GM21825 (cell line): ENCODE measurements at regions not wholly inside any gene's neighbourhood (a gene's known extent, or its start where the extent isn't known, plus 50 kb on each side); places are given as distances from the start of the nearest gene placed in this dataset.
A peak's percentile ranks its signal among the peaks of the same experiment; 100 is the strongest.

Source experiments
- ATAC-seq: cut with Tn5 transposase; IDR thresholded peaks from one replicate; pipeline ENCODE4 v1.9.1; 2021; ENCODE audit warnings: mild to moderate bottlenecking, moderate library complexity; ENCODE audit not compliant: unreplicated experiment

- no peak for ATAC-seq
These were observed 1110.3 kb upstream of the KLHL29 start for GRCh38 chr2:22274661-22275060.

- ATAC-seq: no peak
These were observed 1108.3 kb upstream of the KLHL29 start for GRCh38 chr2:22276696-22277095.

- no peak for ATAC-seq
These were observed 1105.4 kb upstream of the KLHL29 start for GRCh38 chr2:22279541-22279940.

DNA sequence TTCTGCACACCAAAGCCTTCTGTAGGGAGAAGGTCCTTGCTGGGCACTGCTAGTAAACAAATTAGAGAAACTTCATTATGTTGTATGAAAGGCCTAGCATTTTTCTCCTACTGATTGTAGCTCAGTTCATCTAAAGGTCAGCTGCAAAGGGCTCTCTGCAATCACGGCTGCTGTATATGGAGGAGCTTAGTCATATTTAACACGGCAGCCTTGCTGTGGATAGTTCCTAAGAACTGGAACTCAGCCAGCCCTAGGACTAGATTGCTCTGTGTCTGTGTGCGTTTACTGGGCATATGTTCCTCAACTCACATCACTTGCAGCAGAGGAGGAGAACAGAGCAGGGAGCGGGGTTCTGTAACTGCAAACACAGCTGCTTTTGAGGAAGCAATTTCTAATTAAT lies 1103.9 kb upstream of the KLHL29 start:
- no peak for ATAC-seq

DNA sequence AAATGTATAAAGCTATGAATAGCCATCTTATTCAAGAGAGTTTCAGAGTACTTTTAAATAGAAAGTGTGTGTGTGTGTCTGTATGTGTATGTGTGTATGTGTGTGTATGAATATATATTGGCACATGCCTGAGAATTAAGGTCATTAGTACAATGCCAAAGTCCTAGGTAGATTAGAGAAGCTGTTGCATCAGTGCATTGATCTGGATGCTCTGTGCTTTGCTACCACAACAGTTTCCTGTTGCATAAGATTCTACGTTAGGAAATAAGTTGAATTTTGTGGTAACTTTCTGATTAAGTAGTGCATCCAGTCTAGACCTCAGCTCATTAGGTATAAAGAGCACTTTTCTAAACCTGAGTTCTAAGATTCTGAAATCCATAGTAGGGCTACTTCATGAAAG lies 1102.8 kb upstream of the KLHL29 start:
- no peak for ATAC-seq

DNA sequence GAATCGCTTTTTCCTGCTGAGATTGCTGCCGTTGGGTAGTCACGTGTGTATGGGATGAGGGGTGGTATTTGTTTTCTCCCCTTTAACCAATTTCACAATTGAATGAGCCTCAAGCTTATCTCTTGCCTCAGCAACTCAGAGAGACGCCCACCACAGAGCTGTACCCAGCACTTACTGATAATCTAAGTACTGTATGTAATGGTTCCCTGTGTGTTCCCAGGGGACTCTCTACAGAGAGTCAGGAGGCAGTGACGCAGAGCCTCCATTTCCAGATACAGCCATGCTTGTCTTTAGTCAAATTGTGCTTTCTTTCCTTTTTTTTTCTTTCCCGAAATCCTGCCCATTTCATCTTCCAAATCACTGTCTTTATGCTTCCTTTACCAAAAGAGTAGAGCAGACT lies 1102.1 kb upstream of the KLHL29 start:
- no peak for ATAC-seq

GRCh38 chr2:22283436-22283835 lies 1101.5 kb upstream of the KLHL29 start:
- ATAC-seq: no peak

DNA sequence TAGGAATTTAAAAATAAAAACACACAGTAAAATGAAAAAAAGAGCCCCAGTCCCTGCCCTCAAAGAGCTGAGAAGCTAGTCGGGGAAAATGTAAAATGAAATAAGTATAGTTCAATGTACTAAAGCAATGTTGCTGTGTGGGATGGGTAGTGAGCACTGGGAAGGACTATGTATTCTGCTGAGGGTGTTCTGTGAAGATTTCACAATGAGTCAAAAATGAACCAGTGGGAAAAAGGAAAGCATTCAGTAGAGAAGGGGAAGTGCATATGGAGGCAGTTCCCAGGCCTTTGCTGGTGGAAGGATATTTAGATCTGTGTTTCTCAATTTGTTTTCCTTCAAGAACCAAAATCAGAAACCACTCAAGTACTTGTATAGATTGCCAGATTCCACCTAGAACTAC lies 1094.7 kb upstream of the KLHL29 start:
- ATAC-seq: no peak

GRCh38 chr2:22290909-22291473 lies 1094.0 kb upstream of the KLHL29 start:
- ATAC-seq: no peak

- no peak for ATAC-seq
These were observed 1083.8 kb upstream of the KLHL29 start for GRCh38 chr2:22301228-22301627.

DNA sequence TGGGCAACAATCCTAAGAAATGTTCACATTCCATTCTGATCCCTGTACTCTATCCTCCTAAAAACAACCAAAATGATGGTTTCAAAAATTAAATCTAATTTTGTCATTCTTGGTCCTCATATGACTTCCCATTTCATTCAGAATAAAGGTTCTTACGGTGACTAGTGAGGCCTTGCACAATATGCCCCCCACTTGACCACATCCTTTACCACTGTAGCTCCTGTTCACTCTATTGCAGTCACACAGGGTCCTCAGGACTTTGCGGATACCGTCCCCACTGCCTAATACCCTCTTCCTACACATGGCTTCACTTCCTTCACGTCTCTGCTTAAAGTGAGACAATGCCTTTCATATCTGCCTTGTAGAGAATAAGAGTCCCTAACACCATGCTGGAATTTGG lies 1058.7 kb upstream of the KLHL29 start:
- no peak for ATAC-seq

GRCh38 chr2:22329211-22330154 lies 1055.5 kb upstream of the KLHL29 start:
- no peak for ATAC-seq

DNA sequence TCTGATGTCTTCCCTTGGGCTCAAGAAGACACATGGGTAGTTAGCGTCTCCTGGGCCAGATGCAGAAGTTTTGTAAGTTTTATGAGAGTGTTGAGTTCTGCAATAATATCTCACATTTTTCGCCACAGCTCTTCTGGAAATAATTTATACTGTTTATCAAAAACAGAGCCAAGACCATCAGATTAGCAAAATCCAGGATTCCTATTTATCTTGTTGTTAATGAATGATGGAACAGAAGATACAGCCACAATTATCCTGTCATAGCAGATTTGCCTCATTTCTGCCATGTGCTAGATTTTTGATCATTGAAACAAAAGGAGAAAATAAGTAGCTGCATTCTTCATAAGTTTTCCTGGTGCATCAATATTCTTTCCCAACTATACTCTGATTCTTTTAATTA lies 1048.6 kb upstream of the KLHL29 start:
- no peak for ATAC-seq

DNA sequence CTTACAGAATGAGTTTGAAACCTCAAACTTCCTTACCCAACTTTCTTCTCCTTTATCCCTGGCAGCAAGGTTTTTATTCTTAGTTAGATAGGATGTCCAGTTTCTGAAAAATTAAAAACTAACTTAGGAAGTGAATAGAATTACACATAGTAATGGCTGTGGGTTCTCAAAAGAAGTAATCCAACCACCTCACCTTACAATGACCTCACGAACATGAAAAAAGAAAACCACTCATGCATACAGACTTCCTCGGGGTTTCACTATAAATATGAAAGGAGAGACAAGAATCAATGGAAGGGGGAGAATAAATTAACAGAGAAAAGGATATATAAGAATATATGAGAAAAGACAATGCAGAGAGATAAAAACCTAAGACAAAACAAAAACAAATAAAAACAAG lies 1044.3 kb upstream of the KLHL29 start:
- no peak for ATAC-seq

- no peak for ATAC-seq
These were observed 1037.7 kb upstream of the KLHL29 start for GRCh38 chr2:22347306-22347705.

DNA sequence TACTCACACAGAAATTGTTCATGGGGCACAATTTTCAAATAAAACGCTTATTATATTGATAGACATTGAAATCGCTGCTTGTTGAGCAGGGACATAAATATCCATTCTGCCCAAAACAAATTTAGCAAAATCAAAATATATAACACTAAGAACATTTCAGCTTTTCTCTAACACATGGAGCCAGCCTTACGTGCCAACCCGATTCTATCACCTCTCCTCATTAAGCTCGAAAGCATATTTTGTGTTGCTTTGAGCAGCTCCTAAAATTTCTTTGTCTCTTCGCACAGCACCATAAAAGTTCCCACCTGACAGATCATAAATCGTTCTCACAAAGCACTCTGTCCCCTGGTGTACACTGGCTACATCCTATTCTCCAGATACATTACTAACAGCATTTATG lies 1034.4 kb upstream of the KLHL29 start:
- no peak for ATAC-seq

DNA sequence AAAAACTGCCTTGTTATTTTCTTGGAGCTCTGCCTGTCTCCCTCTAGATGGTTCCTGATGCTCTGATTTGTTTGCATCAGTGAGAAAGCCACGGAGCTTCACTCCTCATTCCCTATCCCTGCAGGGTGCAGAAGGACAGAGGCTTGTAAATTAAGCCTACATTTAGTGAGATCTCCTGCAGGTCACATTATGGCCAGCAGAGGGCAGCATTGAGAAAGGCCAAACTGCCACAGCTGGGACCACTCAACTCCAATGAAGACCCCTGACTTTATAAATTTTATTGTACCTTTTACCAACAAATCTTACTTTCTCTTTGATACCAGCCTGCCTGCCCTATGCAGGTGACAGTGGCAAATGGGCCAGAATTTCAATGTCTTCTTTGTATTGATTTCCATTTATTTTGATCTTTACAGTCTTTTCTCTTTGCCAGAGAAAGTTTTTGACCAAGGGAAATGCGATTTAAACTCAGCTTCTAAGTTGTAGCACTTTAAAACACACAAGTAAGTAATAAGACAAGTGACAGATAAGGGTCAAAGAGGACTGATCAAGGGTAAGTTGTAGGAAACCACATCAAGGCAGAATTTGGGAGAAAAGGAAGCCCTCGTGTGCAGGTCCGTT lies 1029.1 kb upstream of the KLHL29 start:
- peak; percentile 85 for ATAC-seq

- no peak for ATAC-seq
These were observed 1025.8 kb upstream of the KLHL29 start for GRCh38 chr2:22359071-22359672.

DNA sequence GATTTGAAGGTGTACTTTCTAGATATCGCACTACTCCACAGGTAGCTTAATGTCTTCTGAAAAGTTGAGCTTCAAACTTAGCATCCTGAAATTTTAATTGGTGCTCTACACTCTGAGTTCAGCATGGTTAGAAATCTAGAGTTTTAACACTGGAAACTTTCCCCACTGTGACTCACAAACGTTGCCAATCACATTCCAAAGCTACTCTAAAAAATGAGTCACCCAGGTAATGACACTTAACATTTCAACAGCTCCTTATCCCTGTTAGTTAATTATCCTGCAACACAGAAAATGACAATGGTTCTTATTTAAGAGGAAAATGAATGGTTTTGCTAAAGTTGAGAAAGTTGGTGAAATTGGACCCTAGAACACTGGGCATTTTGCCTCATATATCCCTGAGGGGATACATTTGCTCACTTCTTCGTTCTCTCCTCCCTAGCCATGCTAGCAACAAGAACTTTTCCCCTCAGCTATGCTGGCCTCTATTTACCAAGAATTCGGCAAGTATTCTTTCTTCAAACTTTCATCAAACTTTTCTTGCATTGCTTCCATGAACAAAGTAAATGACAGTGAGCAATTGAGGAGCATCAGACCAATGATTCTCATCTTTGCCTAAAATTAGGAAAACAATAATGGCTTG lies 1024.1 kb upstream of the KLHL29 start:
- ATAC-seq: no peak

GRCh38 chr2:22361571-22361970 lies 1023.4 kb upstream of the KLHL29 start:
- no peak for ATAC-seq

- no peak for ATAC-seq
These were observed 1009.9 kb upstream of the KLHL29 start for GRCh38 chr2:22375096-22375495.
